ENCODE measurements at regions not wholly inside any gene's neighbourhood (a gene's known extent, or its start where the extent isn't known, plus 50 kb on each side); places are given as distances from the start of the nearest gene placed in this dataset.

DNA sequence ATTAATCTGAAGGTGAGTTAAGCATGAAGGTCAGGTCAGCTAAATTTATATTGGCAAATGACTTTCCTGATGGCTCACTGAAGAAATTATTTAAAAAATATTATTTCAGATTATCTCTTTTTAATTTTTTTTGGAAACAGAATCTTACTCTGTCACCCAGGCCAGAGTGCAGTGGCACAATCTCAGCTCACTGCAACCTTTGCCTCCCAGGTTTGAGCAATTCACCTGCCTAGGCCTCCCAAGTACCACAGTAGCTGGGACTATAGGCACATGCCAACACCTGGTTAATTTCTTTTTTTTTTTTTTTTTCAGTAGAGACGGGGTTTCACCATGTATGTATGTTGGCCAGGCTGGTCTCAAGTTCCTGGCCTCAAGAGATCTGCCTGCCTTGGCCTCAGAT is 976.7 kb downstream of the TTLL7 start:
- TF ChIP-seq, protein P1, sequence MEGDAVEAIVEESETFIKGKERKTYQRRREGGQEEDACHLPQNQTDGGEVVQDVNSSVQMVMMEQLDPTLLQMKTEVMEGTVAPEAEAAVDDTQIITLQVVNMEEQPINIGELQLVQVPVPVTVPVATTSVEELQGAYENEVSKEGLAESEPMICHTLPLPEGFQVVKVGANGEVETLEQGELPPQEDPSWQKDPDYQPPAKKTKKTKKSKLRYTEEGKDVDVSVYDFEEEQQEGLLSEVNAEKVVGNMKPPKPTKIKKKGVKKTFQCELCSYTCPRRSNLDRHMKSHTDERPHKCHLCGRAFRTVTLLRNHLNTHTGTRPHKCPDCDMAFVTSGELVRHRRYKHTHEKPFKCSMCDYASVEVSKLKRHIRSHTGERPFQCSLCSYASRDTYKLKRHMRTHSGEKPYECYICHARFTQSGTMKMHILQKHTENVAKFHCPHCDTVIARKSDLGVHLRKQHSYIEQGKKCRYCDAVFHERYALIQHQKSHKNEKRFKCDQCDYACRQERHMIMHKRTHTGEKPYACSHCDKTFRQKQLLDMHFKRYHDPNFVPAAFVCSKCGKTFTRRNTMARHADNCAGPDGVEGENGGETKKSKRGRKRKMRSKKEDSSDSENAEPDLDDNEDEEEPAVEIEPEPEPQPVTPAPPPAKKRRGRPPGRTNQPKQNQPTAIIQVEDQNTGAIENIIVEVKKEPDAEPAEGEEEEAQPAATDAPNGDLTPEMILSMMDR (IDR thresholded peaks at IDR 0.05; ENCODE audit: borderline replicate concordance), result no peak
- Histone ChIP-seq H3K27me3 (ENCODE audit: low read depth) (no peaks in the 10 kb centered on the region), H3K4me1 (peaks cover 30% of the 10 kb centered on the region), H3K4me3 (no peak overlapping the region), H3K36me3 (no peaks in the 10 kb centered on the region), H3K27ac (replicated peaks) (no peak overlapping the region), H3K9me3 (replicated peaks) (peaks cover 23% of the 10 kb centered on the region)
- no peak for DNase-seq
- intact Hi-C loops (cut with micrococcal nuclease), result no loop called here

DNA sequence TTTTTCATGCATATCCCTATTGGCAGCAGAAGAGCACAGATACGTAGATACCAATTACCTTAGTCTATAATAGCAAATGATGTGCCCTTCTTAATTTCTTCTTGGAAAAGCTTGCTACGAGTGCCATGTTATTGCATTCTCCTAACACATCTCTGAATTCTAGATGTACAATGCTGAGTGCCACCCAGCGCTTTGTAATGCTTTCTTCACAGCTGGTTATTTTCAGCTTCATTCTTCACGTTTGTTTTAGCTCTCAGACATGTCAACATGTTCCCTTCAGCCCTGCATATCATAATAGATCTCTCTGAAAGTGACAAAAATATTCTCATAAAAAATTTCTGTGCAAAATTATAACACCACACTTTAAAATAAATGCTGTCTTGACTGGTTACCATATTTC is 981.2 kb downstream of the TTLL7 start:
- Histone ChIP-seq H3K4me3 (no peak overlapping the region), H3K36me3 (no peaks in the 10 kb centered on the region), H3K27me3 (ENCODE audit: low read depth) (no peaks in the 10 kb centered on the region), H3K27ac (replicated peaks) (no peak overlapping the region), H3K4me1 (peaks cover 12% of the 10 kb centered on the region), H3K9me3 (replicated peaks) (peaks cover 23% of the 10 kb centered on the region)
- no peak for DNase-seq
- intact Hi-C loops (cut with micrococcal nuclease), result no loop called here
- TF ChIP-seq, protein P1 (IDR thresholded peaks at IDR 0.05; ENCODE audit: borderline replicate concordance), result no peak

DNA sequence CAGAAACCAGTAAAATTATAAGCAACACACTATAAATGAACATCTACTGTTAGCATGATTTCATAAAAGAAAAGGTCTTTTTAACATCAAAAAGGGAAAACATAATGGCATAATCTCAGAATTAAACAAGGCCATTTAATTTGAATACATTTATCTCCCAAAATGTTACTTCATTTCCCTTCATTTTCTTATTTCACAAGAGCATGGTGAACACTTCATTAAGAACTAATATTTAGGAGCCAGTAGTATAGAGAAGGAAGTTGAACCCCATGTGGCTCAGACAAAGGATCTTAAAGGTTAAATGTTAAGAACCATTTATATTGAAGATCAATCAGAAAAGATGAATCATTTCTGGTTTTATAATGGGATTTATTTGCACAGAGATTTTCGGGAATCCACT is 981.7 kb downstream of the TTLL7 start:
- H3K4me3 ChIP-seq, result no peak overlapping the region
- H3K27me3 ChIP-seq (ENCODE audit: low read depth), result no peaks in the 10 kb centered on the region
- no peak overlapping the region for H3K27ac ChIP-seq (replicated peaks)
- H3K36me3 ChIP-seq, result no peaks in the 10 kb centered on the region
- H3K4me1 ChIP-seq, result peaks cover 12% of the 10 kb centered on the region
- intact Hi-C loops (cut with micrococcal nuclease), result no loop called here
- no peak for DNase-seq
- TF ChIP-seq, protein P1 (IDR thresholded peaks at IDR 0.05; ENCODE audit: borderline replicate concordance), result no peak
- H3K9me3 ChIP-seq (replicated peaks), result peaks cover 23% of the 10 kb centered on the region

DNA sequence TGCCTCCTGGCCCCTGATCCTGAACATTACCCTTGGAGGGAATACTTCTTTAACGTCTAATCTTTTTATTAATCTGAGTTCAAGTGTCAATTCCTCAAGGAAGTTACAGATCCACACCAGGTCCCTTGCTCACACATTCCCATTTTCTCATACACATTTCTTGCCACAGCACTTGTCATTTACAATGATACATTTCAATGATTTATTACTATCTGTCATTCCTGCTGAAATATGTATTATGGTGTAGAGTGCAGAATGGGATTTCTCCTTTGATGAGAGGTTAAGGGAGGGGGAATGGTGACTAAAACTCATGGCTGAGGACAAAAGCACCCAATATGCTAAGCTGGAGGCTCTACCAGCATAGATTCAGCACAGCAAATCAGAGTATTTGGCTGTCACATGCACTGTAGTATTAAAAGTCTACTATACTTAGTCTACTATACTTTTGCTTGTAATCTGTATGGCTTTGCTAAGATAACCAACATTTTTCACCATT is 982.5 kb downstream of the TTLL7 start:
- Histone ChIP-seq H3K27me3 (ENCODE audit: low read depth) (no peaks in the 10 kb centered on the region), H3K4me1 (peaks cover 12% of the 10 kb centered on the region), H3K9me3 (replicated peaks) (peaks cover 20% of the 10 kb centered on the region), H3K36me3 (no peaks in the 10 kb centered on the region), H3K27ac (replicated peaks) (no peak overlapping the region), H3K4me3 (no peak overlapping the region)
- DNase-seq, result no peak
- intact Hi-C loops (cut with micrococcal nuclease), result no loop called here
- TF ChIP-seq, protein P1 (IDR thresholded peaks at IDR 0.05; ENCODE audit: borderline replicate concordance), result no peak

DNA sequence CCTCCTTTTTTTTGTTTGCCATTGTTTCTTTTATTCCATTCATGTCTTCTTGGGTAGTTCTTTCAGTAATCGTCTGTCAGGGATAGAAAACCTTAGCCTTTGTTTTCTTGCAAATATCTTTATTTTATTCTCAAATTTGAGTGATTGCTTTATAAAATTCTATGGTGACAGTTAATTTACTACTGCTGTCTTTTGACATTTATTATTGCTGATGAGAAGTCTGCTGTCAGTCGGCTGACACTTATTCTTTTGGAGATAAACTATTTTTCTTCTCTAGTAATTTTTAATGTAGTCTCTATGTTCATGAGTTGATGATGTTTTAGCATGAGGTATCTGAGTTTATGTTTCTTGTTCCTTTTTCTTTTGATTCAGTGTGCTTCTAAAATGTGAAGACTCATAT is 983.8 kb downstream of the TTLL7 start:
- no peak overlapping the region for H3K4me3 ChIP-seq
- H3K27me3 ChIP-seq (ENCODE audit: low read depth), result no peaks in the 10 kb centered on the region
- H3K4me1 ChIP-seq, result peaks cover 12% of the 10 kb centered on the region
- intact Hi-C loops (cut with micrococcal nuclease), result no loop called here
- TF ChIP-seq, protein P1 (IDR thresholded peaks at IDR 0.05; ENCODE audit: borderline replicate concordance), result no peak
- no peak for DNase-seq
- H3K9me3 ChIP-seq (replicated peaks), result peaks cover 8% of the 10 kb centered on the region
- no peak overlapping the region for H3K27ac ChIP-seq (replicated peaks)
- no peaks in the 10 kb centered on the region for H3K36me3 ChIP-seq

DNA sequence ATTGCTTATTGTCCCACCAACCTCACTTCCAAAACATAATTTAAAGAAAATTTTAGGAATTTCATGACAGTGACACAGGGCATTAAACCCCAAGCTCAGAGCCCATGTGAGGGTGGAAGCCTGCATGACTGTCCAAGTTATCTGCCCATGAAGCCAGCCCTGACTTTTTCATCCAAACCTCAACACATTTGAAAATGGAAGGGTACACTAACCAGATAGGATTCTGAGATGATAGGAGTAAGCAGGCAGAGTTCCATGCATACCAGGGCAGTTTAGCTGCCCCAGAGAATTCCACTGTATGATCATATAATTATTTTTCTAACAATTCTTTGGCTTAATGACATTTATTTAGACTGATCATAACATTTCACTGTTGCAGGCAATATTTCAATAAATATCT is 986.0 kb downstream of the TTLL7 start:
- TF ChIP-seq, protein P1 (IDR thresholded peaks at IDR 0.05; ENCODE audit: borderline replicate concordance), result no peak
- no peak for DNase-seq
- Histone ChIP-seq H3K9me3 (replicated peaks) (no peaks in the 10 kb centered on the region), H3K27me3 (ENCODE audit: low read depth) (no peaks in the 10 kb centered on the region), H3K4me1 (peaks cover 8% of the 10 kb centered on the region), H3K27ac (replicated peaks) (no peak overlapping the region), H3K4me3 (no peak overlapping the region), H3K36me3 (no peaks in the 10 kb centered on the region)
- intact Hi-C loops (cut with micrococcal nuclease), result no loop called here

All from left ventricle myocardium inferior (tissue), 1 donor.